ENCODE measurements at regions not wholly inside any gene's neighbourhood (a gene's known extent, or its start where the extent isn't known, plus 50 kb on each side); places are given as distances from the start of the nearest gene placed in this dataset.

GRCh38 chr7:25704413-25704812 lies 447.6 kb upstream of the NFE2L3 start:
- TF ChIP-seq CTCF (IDR thresholded peaks at IDR 0.05; ENCODE audit: borderline replicate concordance, extremely low read depth, low read length, poor library complexity, severe bottlenecking), result no peak
- TF ChIP-seq EZH2 (IDR thresholded peaks at IDR 0.05; ENCODE audit: borderline replicate concordance, low read depth, low read length, severe bottlenecking), result no peak
